D721Med (cell line): ENCODE measurements at regions not wholly inside any gene's neighbourhood (a gene's known extent, or its start where the extent isn't known, plus 50 kb on each side); places are given as distances from the start of the nearest gene placed in this dataset.

ENCODE experiments used
- DNase-seq: peaks from one replicate; pipeline ENCODE4 v3.0.0; 2011; ENCODE audit warnings: low spot score; ENCODE audit not compliant: insufficient read length
- FAIRE-seq: peaks from 2 replicates; lab custom pipeline; 2011; peaks lifted over from hg19 to GRCh38; lab: Jason Lieb, UNC
- CTCF ChIP-seq: IDR thresholded peaks from 2 replicates; pipeline ENCODE4 v1.5.1; 2012; ENCODE audit warnings: mild to moderate bottlenecking, control low read depth; ENCODE audit not compliant: insufficient read depth; ENCODE audit errors: missing control alignments

GRCh38 chrX:56069299-56069931 lies 162.7 kb upstream of the KLF8 start:
- FAIRE-seq = no peak
- TF ChIP-seq CTCF = no peak
- no peak for DNase-seq

GRCh38 chrX:56089376-56089775 lies 142.8 kb upstream of the KLF8 start:
- no peak for FAIRE-seq
- DNase-seq = no peak
- no peak for TF ChIP-seq CTCF

- no peak for FAIRE-seq
- DNase-seq = no peak
- no peak for TF ChIP-seq CTCF
Observed at GRCh38 chrX:56099271-56099670, 132.9 kb upstream of the KLF8 start.

- DNase-seq = no peak
- no peak for FAIRE-seq
- no peak for TF ChIP-seq CTCF
Observed at GRCh38 chrX:56107320-56107719, 124.8 kb upstream of the KLF8 start.

GRCh38 chrX:56113785-56114436 lies 118.2 kb upstream of the KLF8 start:
- no peak for TF ChIP-seq CTCF
- FAIRE-seq (no peak), DNase-seq (no peak)

GRCh38 chrX:56114437-56114787 lies 117.7 kb upstream of the KLF8 start:
- DNase-seq (no peak), FAIRE-seq (no peak)
- TF ChIP-seq CTCF = no peak

- TF ChIP-seq CTCF = no peak
- FAIRE-seq = no peak
- no peak for DNase-seq
Observed at GRCh38 chrX:56120242-56120641, 111.9 kb upstream of the KLF8 start.
